ENCODE measurements at regions not wholly inside any gene's neighbourhood (a gene's known extent, or its start where the extent isn't known, plus 50 kb on each side); places are given as distances from the start of the nearest gene placed in this dataset.

GRCh38 chr18:76679945-76680344 is 142.4 kb upstream of the ZNF236 start:
- no peaks in the 10 kb centered on the region for H3K36me3 ChIP-seq
- H3K4me1 ChIP-seq: no peaks in the 10 kb centered on the region
- H3K4me3 ChIP-seq: no peak overlapping the region
- TF ChIP-seq CTCF (IDR thresholded peaks at IDR 0.05): no peak
- no peak overlapping the region for H3K27ac ChIP-seq
- no peaks in the 10 kb centered on the region for H3K27me3 ChIP-seq
- no peaks in the 10 kb centered on the region for H3K9me3 ChIP-seq
- DNase-seq (ENCODE audit: low spot score in 2 of 2): no peak
- intact Hi-C loops (cut with DNase I): loop anchor here (10.0 kb wide), 1 partner anchor 155 kb away; no protein-coding TSS in a partner anchor

- Histone ChIP-seq H3K4me1 (no peaks in the 10 kb centered on the region), H3K9me3 (no peaks in the 10 kb centered on the region), H3K36me3 (no peaks in the 10 kb centered on the region), H3K27me3 (no peaks in the 10 kb centered on the region), H3K27ac (no peak overlapping the region), H3K4me3 (no peak overlapping the region)
- no peak for DNase-seq (ENCODE audit: low spot score in 2 of 2)
- intact Hi-C loops (cut with DNase I): no loop called here
- TF ChIP-seq CTCF (IDR thresholded peaks at IDR 0.05): no peak
These were observed 143.1 kb upstream of the ZNF236 start for GRCh38 chr18:76679259-76679658.

GRCh38 chr18:76678248-76678647 is 144.1 kb upstream of the ZNF236 start:
- Histone ChIP-seq H3K4me1 (no peaks in the 10 kb centered on the region), H3K27me3 (no peaks in the 10 kb centered on the region), H3K9me3 (no peaks in the 10 kb centered on the region), H3K4me3 (no peak overlapping the region), H3K27ac (no peak overlapping the region), H3K36me3 (no peaks in the 10 kb centered on the region)
- TF ChIP-seq CTCF (IDR thresholded peaks at IDR 0.05): no peak
- intact Hi-C loops (cut with DNase I): no loop called here
- no peak for DNase-seq (ENCODE audit: low spot score in 2 of 2)

GRCh38 chr18:76674596-76674995 is 147.8 kb upstream of the ZNF236 start:
- no peak for DNase-seq (ENCODE audit: low spot score in 2 of 2)
- H3K36me3 ChIP-seq: no peaks in the 10 kb centered on the region
- TF ChIP-seq CTCF (IDR thresholded peaks at IDR 0.05): no peak
- H3K4me1 ChIP-seq: peaks cover 0 to 6% of the 10 kb centered on the region in 2 donors
- intact Hi-C loops (cut with DNase I): no loop called here
- H3K9me3 ChIP-seq: no peaks in the 10 kb centered on the region
- H3K4me3 ChIP-seq: no peak overlapping the region
- H3K27me3 ChIP-seq: no peaks in the 10 kb centered on the region
- no peak overlapping the region for H3K27ac ChIP-seq

GRCh38 chr18:76673281-76674185 is 148.8 kb upstream of the ZNF236 start:
- Histone ChIP-seq H3K27ac (no peak overlapping the region), H3K9me3 (no peaks in the 10 kb centered on the region), H3K4me1 (peaks cover 0 to 6% of the 10 kb centered on the region in 2 donors), H3K27me3 (no peaks in the 10 kb centered on the region), H3K4me3 (no peak overlapping the region), H3K36me3 (no peaks in the 10 kb centered on the region)
- no peak for TF ChIP-seq CTCF (IDR thresholded peaks at IDR 0.05)
- intact Hi-C loops (cut with DNase I): no loop called here
- no peak for DNase-seq (ENCODE audit: low spot score in 2 of 2)
